LNCAP (cell line): ENCODE measurements at regions not wholly inside any gene's neighbourhood (a gene's known extent, or its start where the extent isn't known, plus 50 kb on each side); places are given as distances from the start of the nearest gene placed in this dataset.

ENCODE experiments used
- CTCF ChIP-seq: fragments of 450-650 bp; IDR thresholded peaks from 2 replicates; pipeline ENCODE4 v1.5.1; 2017; ENCODE audit warnings: mild to moderate bottlenecking

GRCh38 chr3:135911110-135911509 lies 54.4 kb upstream of the PPP2R3A start:
- no peak for TF ChIP-seq CTCF

DNA sequence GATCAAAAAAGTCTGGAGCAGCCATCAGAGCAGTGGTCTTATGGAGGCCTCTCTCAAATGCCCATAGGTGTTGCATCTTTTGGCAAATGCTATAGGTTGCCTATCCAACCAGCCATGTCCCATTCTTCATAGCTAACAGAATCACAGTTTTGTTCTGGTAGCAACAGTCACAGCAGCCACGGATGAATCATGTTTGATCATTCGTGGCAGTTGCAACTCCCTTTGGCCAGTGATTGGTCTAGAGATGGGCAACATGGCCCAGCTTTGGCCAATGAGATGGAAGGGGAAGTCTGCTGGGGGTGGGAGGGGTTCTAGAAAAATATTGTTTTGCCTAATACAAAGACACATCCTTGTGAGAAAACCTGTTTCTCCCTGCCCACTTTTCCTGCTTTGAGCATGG lies 50.3 kb upstream of the PPP2R3A start:
- TF ChIP-seq CTCF: no peak
